GM12878 (cell line): ENCODE measurements at regions not wholly inside any gene's neighbourhood (a gene's known extent, or its start where the extent isn't known, plus 50 kb on each side); places are given as distances from the start of the nearest gene placed in this dataset.
A peak's percentile ranks its signal among the peaks of the same experiment; 100 is the strongest.

Experiments
- ATAC-seq: fragments of 200-7000 bp; cut with Tn5 transposase; 3 replicates; pipeline ENCODE4 v1.9.1; 2020; ENCODE audit warnings: mild to moderate bottlenecking, moderate library complexity
- BruUV-seq: library from RNA; stranded (reverse); fragments of 400-500 nt; replicated peaks from 2 replicates; lab custom pipeline; 2021; lab: Mats Ljungman, UMichigan
- CTCF ChIA-PET: fragments of 300-600 bp; sonication (Branson Sonifier 250); formaldehyde crosslinking; extraction: SDS; loops from one replicate; lab custom pipeline; 2021; ENCODE audit warnings: inconsistent platforms; lab: Yijun Ruan, JAX
- POLR2A ChIA-PET: fragments of 350-600 bp; formaldehyde crosslinking; extraction: SDS; loops from one replicate; lab custom pipeline; 2021; ENCODE audit warnings: inconsistent platforms; lab: Charles Lee
- RAD21 ChIA-PET: fragments of 300-600 bp; sonication (Branson Sonifier 250); formaldehyde crosslinking; loops from one replicate; lab custom pipeline; 2023; ENCODE audit warnings: antibody characterized with exemption; ENCODE audit not compliant: unreplicated experiment; lab: Charles Lee
- SMC1A ChIA-PET: fragments of 300-600 bp; sonication (Branson Sonifier 250); formaldehyde crosslinking; loops from one replicate; lab custom pipeline; 2023; ENCODE audit not compliant: unreplicated experiment, uncharacterized antibody; lab: Charles Lee
- DNase-seq: peaks from one replicate; pipeline ENCODE4 v3.0.0-alpha.2; 2011; ENCODE audit warnings: low read depth, low spot score
- FAIRE-seq: peaks from 3 replicates; lab custom pipeline; 2011; peaks lifted over from hg19 to GRCh38; lab: Jason Lieb, UNC
- H2AFZ ChIP-seq: 2 replicates; pipeline ENCODE4 v1.6.0; 2011; ENCODE audit warnings: low read depth, low read length, control low read depth; ENCODE audit not compliant: control insufficient read depth
- H3K27ac ChIP-seq: 2 replicates; pipeline ENCODE4 v1.5.1; 2011; ENCODE audit warnings: control low read depth; ENCODE audit not compliant: control insufficient read depth, insufficient read depth
- H3K27me3 ChIP-seq, 2 experiments: replicated peaks in 1 of 2; 2 replicates each; pipeline versions ENCODE4 v1.6.0 to v1.6.1; 2011; ENCODE audit warnings: low read length in 1 of 2; ENCODE audit not compliant: control insufficient read depth in 2 of 2, insufficient read depth in 2 of 2
- H3K36me3 ChIP-seq, 2 experiments: 2 replicates each; pipeline ENCODE4 v1.5.1; 2011; ENCODE audit warnings: low read length in 1 of 2; ENCODE audit not compliant: control insufficient read depth in 2 of 2, insufficient read depth in 2 of 2
- H3K4me1 ChIP-seq: 2 replicates; pipeline ENCODE4 v1.6.1; 2011; ENCODE audit warnings: mild to moderate bottlenecking, low read length, moderate library complexity, mixed read lengths; ENCODE audit not compliant: control insufficient read depth, insufficient read depth
- H3K4me2 ChIP-seq: 2 replicates; pipeline ENCODE4 v1.6.0; 2011; ENCODE audit warnings: control low read depth; ENCODE audit not compliant: control insufficient read depth, insufficient read depth
- H3K4me3 ChIP-seq: fragments of 200-600 bp; sonication (generic); 2 replicates; pipeline ENCODE4 v1.5.1; 2016
- H3K79me2 ChIP-seq: 2 replicates; pipeline ENCODE4 v1.6.0; 2011; ENCODE audit warnings: low read length; ENCODE audit not compliant: control insufficient read depth, insufficient read depth
- H3K9ac ChIP-seq: 2 replicates; pipeline ENCODE4 v1.8.0; 2011; ENCODE audit warnings: low read length, control low read depth, mixed read lengths; ENCODE audit not compliant: control insufficient read depth, insufficient read depth
- H3K9me3 ChIP-seq: replicated peaks from 3 replicates; pipeline ENCODE4 v1.5.1; 2011; ENCODE audit warnings: mild to moderate bottlenecking, low read length; ENCODE audit not compliant: control insufficient read depth, insufficient read depth
- H4K20me1 ChIP-seq: 2 replicates; pipeline ENCODE4 v1.6.0; 2011; ENCODE audit not compliant: control insufficient read depth, insufficient read depth
- ATF7 ChIP-seq: fragments of 450-650 bp; IDR thresholded peaks from 2 replicates; pipeline ENCODE4 v1.6.1; 2016; ENCODE audit warnings: low read depth, mild to moderate bottlenecking
- CHD1 ChIP-seq: IDR thresholded peaks from 2 replicates; pipeline ENCODE4 v1.6.1; 2012; ENCODE audit warnings: low read depth, low read length, improper control_type of control experiment
- CHD2 ChIP-seq: IDR thresholded peaks from 2 replicates; pipeline ENCODE4 v1.6.1; 2011; ENCODE audit warnings: low read depth, low read length, improper control_type of control experiment, borderline replicate concordance
- CREB1 ChIP-seq: IDR thresholded peaks from 2 replicates; pipeline ENCODE4 v1.6.1; 2012; ENCODE audit warnings: low read depth, mild to moderate bottlenecking, inconsistent platforms
- EGR1 ChIP-seq, 2 experiments: IDR thresholded peaks; 1 replicate in 1 of 2; 2 replicates in 1 of 2; pipeline ENCODE4 v1.6.1; 2011 to 2012; ENCODE audit warnings: low read depth in 2 of 2, low read length in 2 of 2, borderline replicate concordance in 1 of 2, mild to moderate bottlenecking in 1 of 2, moderate library complexity in 1 of 2
- EZH2 ChIP-seq: IDR thresholded peaks from 2 replicates; pipeline ENCODE4 v1.6.1; 2012; ENCODE audit warnings: low read depth, mild to moderate bottlenecking, control low read depth, inconsistent platforms, low read length, borderline replicate concordance; ENCODE audit not compliant: control insufficient read depth
- FOXM1 ChIP-seq: IDR thresholded peaks from 2 replicates; pipeline ENCODE4 v1.6.1; 2012; ENCODE audit warnings: low read depth, mild to moderate bottlenecking, inconsistent platforms, low read length, moderate library complexity
- IRF5 ChIP-seq: fragments of 450-650 bp; IDR thresholded peaks from 2 replicates; pipeline ENCODE4 v1.6.1; 2017; ENCODE audit warnings: borderline replicate concordance
- MYC ChIP-seq: IDR thresholded peaks from 2 replicates; pipeline ENCODE4 v1.6.1; 2011; ENCODE audit warnings: mild to moderate bottlenecking, low read length, moderate library complexity, inconsistent platforms; ENCODE audit not compliant: insufficient read depth, insufficient replicate concordance, insufficient read length, severe bottlenecking
- RAD21 ChIP-seq: IDR thresholded peaks from 2 replicates; pipeline ENCODE4 v1.6.1; 2011; ENCODE audit warnings: mild to moderate bottlenecking, low read depth, low read length, moderate library complexity; ENCODE audit not compliant: insufficient read depth
- RCOR1 ChIP-seq: conservative IDR thresholded peaks from 2 replicates; pipeline ENCODE4 v1.6.1; 2012; ENCODE audit warnings: low read depth, low read length, improper control_type of control experiment
- SMAD1 ChIP-seq: fragments of 450-650 bp; IDR thresholded peaks from 2 replicates; pipeline ENCODE4 v1.6.1; 2018; ENCODE audit warnings: mild to moderate bottlenecking, low read depth; ENCODE audit not compliant: partially characterized antibody
- SMC3 ChIP-seq: IDR thresholded peaks from 2 replicates; pipeline ENCODE4 v1.6.1; 2011; ENCODE audit warnings: low read length, improper control_type of control experiment, borderline replicate concordance
- SPI1 ChIP-seq: IDR thresholded peaks from 2 replicates; pipeline ENCODE4 v1.6.1; 2011; ENCODE audit warnings: low read depth, mild to moderate bottlenecking, low read length, moderate library complexity, borderline replicate concordance; ENCODE audit not compliant: insufficient read depth
- USF1 ChIP-seq: IDR thresholded peaks from 2 replicates; pipeline ENCODE4 v1.6.1; 2011; ENCODE audit warnings: borderline replicate concordance, low read depth, mild to moderate bottlenecking, moderate library complexity, mixed read lengths, low read length; ENCODE audit not compliant: insufficient read depth; ENCODE audit errors: extremely low read length
- ZNF207 ChIP-seq: fragments of 450-650 bp; IDR thresholded peaks from 2 replicates; pipeline ENCODE4 v1.6.1; 2014; ENCODE audit warnings: antibody characterized with exemption, mild to moderate bottlenecking, borderline replicate concordance
- WGBS: methylation state at CpG from one replicate; pipeline ENCODE4 v1.1.6; 2016; ENCODE audit warnings: low lambda C conversion rate; ENCODE audit not compliant: insufficient replicate concordance, insufficient coverage; ENCODE audit errors: missing lambda C conversion rate; 5-methylcytosine and 5-hydroxymethylcytosine counted together
- in situ Hi-C: fragments of 300-500 bp; cut with MboI; formaldehyde crosslinking; loops from 9 replicates; pipeline ENCODE4 v1.14.3; 2018; ENCODE audit warnings: mixed read lengths
- intact Hi-C: fragments of 100-400 bp; cut with micrococcal nuclease; formaldehyde crosslinking; loops from one replicate; pipeline ENCODE4 v1.14.2; 2022; ENCODE audit not compliant: unreplicated experiment
- TF ChIP-seq, protein P1 (sequence below): IDR thresholded peaks from 2 replicates; pipeline ENCODE4 v1.6.1; 2012; ENCODE audit warnings: low read depth, low read length, improper control_type of control experiment
- TF ChIP-seq, protein P2 (sequence below): fragments of 450-650 bp; formaldehyde crosslinking; IDR thresholded peaks from 2 replicates; pipeline ENCODE4 v1.4.0; 2022; ENCODE audit warnings: mild to moderate bottlenecking, moderate library complexity

GRCh38 chr15:62482785-62483429 is 317.8 kb upstream of the C2CD4B start:
- ATAC-seq (peak; percentile 97), DNase-seq (peak; percentile 75), FAIRE-seq (peak; percentile 84)
- no peak overlapping the region for H3K4me3 ChIP-seq
- H3K4me2 ChIP-seq: no peak overlapping the region
- SMC1A ChIA-PET: interaction anchor here (1.2 kb wide), 1 partner anchor 11 kb away, joined by 3 read pairs; no protein-coding TSS in a partner anchor
- peaks cover 4% of the 10 kb centered on the region; the same call in 1 of the 2 replicates for H3K4me1 ChIP-seq
- CTCF ChIA-PET: interaction anchor here (0.9 kb wide), 1 partner anchor 138 kb away, joined by 3 read pairs; no protein-coding TSS in a partner anchor
- no peaks in the 10 kb centered on the region for H4K20me1 ChIP-seq
- POLR2A ChIA-PET: no interaction called here
- no peaks in the 10 kb centered on the region for H3K79me2 ChIP-seq
- intact Hi-C loops (no loop called here), in situ Hi-C loops (no loop called here)
- no peaks in the 10 kb centered on the region for H3K9me3 ChIP-seq
- WGBS: 32% methylated on average over 5 of the region's 5 CpGs
- no peaks in the 10 kb centered on the region for H3K36me3 ChIP-seq
- RAD21 ChIA-PET: no interaction called here
- no TSS peak for BruUV-seq
- no peak overlapping the region; the same call in 1 of the 2 replicates for H2AFZ ChIP-seq
- H3K27me3 ChIP-seq: no peaks in the 10 kb centered on the region
- no peak overlapping the region for H3K9ac ChIP-seq
- no peak overlapping the region for H3K27ac ChIP-seq
- no peak for TF ChIP-seq IRF5
- TF ChIP-seq SMC3: peak; percentile 48; the same call in 1 of the 2 replicates
- TF ChIP-seq ZNF207: no peak
- no peak for TF ChIP-seq EZH2
- TF ChIP-seq SMAD1: no peak
- no peak for TF ChIP-seq CHD1
- no peak for TF ChIP-seq USF1
- TF ChIP-seq SPI1: no peak
- no peak for TF ChIP-seq CHD2
- no peak for TF ChIP-seq MYC
- TF ChIP-seq, protein P1, sequence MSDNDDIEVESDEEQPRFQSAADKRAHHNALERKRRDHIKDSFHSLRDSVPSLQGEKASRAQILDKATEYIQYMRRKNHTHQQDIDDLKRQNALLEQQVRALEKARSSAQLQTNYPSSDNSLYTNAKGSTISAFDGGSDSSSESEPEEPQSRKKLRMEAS: no peak
- TF ChIP-seq FOXM1: no peak
- no peak for TF ChIP-seq ATF7
- peak; percentile 58 for TF ChIP-seq RAD21
- TF ChIP-seq, protein P2, sequence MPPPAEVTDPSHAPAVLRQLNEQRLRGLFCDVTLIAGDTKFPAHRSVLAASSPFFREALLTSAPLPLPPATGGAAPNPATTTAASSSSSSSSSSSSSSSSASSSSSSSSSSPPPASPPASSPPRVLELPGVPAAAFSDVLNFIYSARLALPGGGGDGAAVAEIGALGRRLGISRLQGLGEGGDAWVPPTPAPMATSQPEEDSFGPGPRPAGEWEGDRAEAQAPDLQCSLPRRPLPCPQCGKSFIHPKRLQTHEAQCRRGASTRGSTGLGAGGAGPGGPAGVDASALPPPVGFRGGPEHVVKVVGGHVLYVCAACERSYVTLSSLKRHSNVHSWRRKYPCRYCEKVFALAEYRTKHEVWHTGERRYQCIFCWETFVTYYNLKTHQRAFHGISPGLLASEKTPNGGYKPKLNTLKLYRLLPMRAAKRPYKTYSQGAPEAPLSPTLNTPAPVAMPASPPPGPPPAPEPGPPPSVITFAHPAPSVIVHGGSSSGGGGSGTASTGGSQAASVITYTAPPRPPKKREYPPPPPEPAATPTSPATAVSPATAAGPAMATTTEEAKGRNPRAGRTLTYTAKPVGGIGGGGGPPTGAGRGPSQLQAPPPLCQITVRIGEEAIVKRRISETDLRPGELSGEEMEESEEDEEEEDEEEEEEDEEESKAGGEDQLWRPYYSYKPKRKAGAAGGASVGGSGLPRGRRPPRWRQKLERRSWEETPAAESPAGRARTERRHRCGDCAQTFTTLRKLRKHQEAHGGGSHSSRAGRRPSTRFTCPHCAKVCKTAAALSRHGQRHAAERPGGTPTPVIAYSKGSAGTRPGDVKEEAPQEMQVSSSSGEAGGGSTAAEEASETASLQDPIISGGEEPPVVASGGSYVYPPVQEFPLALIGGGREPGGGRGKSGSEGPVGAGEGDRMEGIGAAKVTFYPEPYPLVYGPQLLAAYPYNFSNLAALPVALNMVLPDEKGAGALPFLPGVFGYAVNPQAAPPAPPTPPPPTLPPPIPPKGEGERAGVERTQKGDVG: no peak
- no peak for TF ChIP-seq CREB1
- no peak for TF ChIP-seq RCOR1
- no peak for TF ChIP-seq EGR1 (IDR thresholded peaks at IDR 0.05; ENCODE audit: borderline replicate concordance in 1 of 2, low read depth in 2 of 2, low read length in 2 of 2)
